HCT116 (cell line): ENCODE measurements at regions not wholly inside any gene's neighbourhood (a gene's known extent, or its start where the extent isn't known, plus 50 kb on each side); places are given as distances from the start of the nearest gene placed in this dataset.

Experiments
- ATAC-seq: fragments of 200-7000 bp; cut with Tn5 transposase; 2 replicates; pipeline ENCODE4 v1.9.1; 2020; ENCODE audit warnings: mild to moderate bottlenecking, moderate library complexity
- BruUV-seq: library from RNA; stranded (reverse); fragments of 400-500 nt; replicated peaks from 2 replicates; lab custom pipeline; 2021; lab: Mats Ljungman, UMichigan
- CTCF ChIA-PET: fragments of 300-600 bp; sonication (Branson Sonifier 250); formaldehyde crosslinking; loops from one replicate; lab custom pipeline; 2021; ENCODE audit warnings: antibody characterized with exemption; lab: Charles Lee
- POLR2A ChIA-PET: fragments of 300-600, 350-600 bp; sonication (Branson Sonifier 250); formaldehyde crosslinking; loops from one replicate; lab custom pipeline; 2021; ENCODE audit warnings: antibody characterized with exemption; lab: Charles Lee
- RAD21 ChIA-PET, 2 experiments: fragments of 300-600 bp; sonication (Branson Sonifier 250); formaldehyde crosslinking; loops; one replicate each; lab custom pipeline; 2023; ENCODE audit warnings: low total read pairs in 2 of 2; ENCODE audit not compliant: uncharacterized antibody in 2 of 2, unreplicated experiment in 2 of 2, low non-redundant PET in 1 of 2; lab: Charles Lee
- DNase-seq: peaks from one replicate; pipeline ENCODE4 v3.0.0-alpha.2; 2010; ENCODE audit warnings: low read depth, low spot score
- H2AFZ ChIP-seq: fragments of 200-600 bp; shearing (Covaris generic), sonication (generic); 2 replicates; pipeline ENCODE4 v1.6.1; 2017; ENCODE audit warnings: low read depth, mixed run types, mixed read lengths, antibody characterized with exemption, low read length; ENCODE audit not compliant: poor library complexity, severe bottlenecking
- H3K27ac ChIP-seq: 2 replicates; pipeline ENCODE4 v1.5.1; 2012; ENCODE audit warnings: low read depth, low read length
- H3K27me3 ChIP-seq: fragments of 200-600 bp; sonication (generic); 2 replicates; pipeline ENCODE4 v1.6.1; 2016; ENCODE audit warnings: mixed run types, low read length, mixed read lengths; ENCODE audit not compliant: insufficient read depth
- H3K36me3 ChIP-seq, 2 experiments: fragments of 200-500 bp in 1 of 2; fragments of 200-600 bp in 1 of 2; sonication (Bioruptor generic) in 1 of 2; sonication (generic) in 1 of 2; 2 replicates each; pipeline versions ENCODE4 v1.5.1 to v1.6.1; 2014 to 2016; ENCODE audit warnings: low read length in 2 of 2, inconsistent platforms in 1 of 2, mixed read lengths in 1 of 2, mixed run types in 1 of 2; ENCODE audit not compliant: insufficient read depth in 2 of 2, control insufficient read depth in 1 of 2
- H3K4me1 ChIP-seq, 2 experiments: fragments of 200-600 bp in 1 of 2; sonication (generic) in 1 of 2; 2 replicates each; pipeline versions ENCODE4 v1.5.1 to v1.6.1; 2012 to 2017; ENCODE audit warnings: low read length in 2 of 2, inconsistent platforms in 1 of 2, mild to moderate bottlenecking in 1 of 2, mixed read lengths in 1 of 2, mixed run types in 1 of 2, moderate library complexity in 1 of 2; ENCODE audit not compliant: insufficient read depth in 2 of 2, control insufficient read depth in 1 of 2
- H3K4me2 ChIP-seq: fragments of 200-600 bp; sonication (generic); 2 replicates; pipeline ENCODE4 v1.6.1; 2017; ENCODE audit warnings: mixed run types, low read length, mixed read lengths
- H3K4me3 ChIP-seq, 2 experiments: fragments of 200-600 bp in 1 of 2; sonication (generic) in 1 of 2; replicated peaks in 1 of 2; 2 replicates each; pipeline ENCODE4 v1.5.1; 2011 to 2016; ENCODE audit warnings: low read length in 2 of 2, control low read depth in 1 of 2, low read depth in 1 of 2, mild to moderate bottlenecking in 1 of 2, mixed read lengths in 1 of 2, mixed run types in 1 of 2
- H3K79me2 ChIP-seq: fragments of 200-600 bp; sonication (generic); 2 replicates; pipeline ENCODE4 v1.6.1; 2017; ENCODE audit warnings: mild to moderate bottlenecking, mixed run types, low read length, moderate library complexity, mixed read lengths; ENCODE audit not compliant: insufficient read depth
- H3K9ac ChIP-seq: fragments of 200-600 bp; sonication (generic); 2 replicates; pipeline ENCODE4 v1.6.1; 2016; ENCODE audit warnings: low read length, mixed read lengths
- H3K9me2 ChIP-seq: fragments of 200-600 bp; sonication (generic), shearing (Covaris generic); 2 replicates; pipeline ENCODE4 v1.6.1; 2017; ENCODE audit warnings: mixed run types, mild to moderate bottlenecking, moderate library complexity; ENCODE audit not compliant: insufficient read depth
- H3K9me3 ChIP-seq, 2 experiments: fragments of 200-500 bp in 1 of 2; fragments of 200-600 bp in 1 of 2; sonication (Bioruptor generic) in 1 of 2; sonication (generic) in 1 of 2; 2 replicates each; pipeline ENCODE4 v1.6.1; 2014 to 2017; ENCODE audit warnings: low read length in 2 of 2, mixed read lengths in 2 of 2, inconsistent platforms in 1 of 2, low read depth in 1 of 2, mild to moderate bottlenecking in 1 of 2, mixed run types in 1 of 2, moderate library complexity in 1 of 2; ENCODE audit not compliant: control insufficient read depth in 1 of 2, insufficient read depth in 1 of 2
- H4K20me1 ChIP-seq: fragments of 200-600 bp; sonication (generic), shearing (Covaris generic); 2 replicates; pipeline ENCODE4 v1.6.1; 2017; ENCODE audit warnings: mixed run types, mild to moderate bottlenecking, moderate library complexity; ENCODE audit not compliant: insufficient read depth
- EZH2phosphoT487 ChIP-seq: fragments of 200-600 bp; IDR thresholded peaks from 2 replicates; pipeline ENCODE4 v1.6.1; 2018; ENCODE audit warnings: antibody characterized with exemption, borderline replicate concordance
- SIN3A ChIP-seq: IDR thresholded peaks from 2 replicates; pipeline ENCODE4 v1.6.1; 2012; ENCODE audit warnings: low read depth
- TCF7L2 ChIP-seq: IDR thresholded peaks from 2 replicates; pipeline ENCODE4 v1.7.0; 2011; ENCODE audit warnings: borderline replicate concordance, inconsistent platforms; ENCODE audit not compliant: insufficient read depth, insufficient read length; ENCODE audit errors: extremely low read depth
- intact Hi-C: fragments of 100-400 bp; cut with micrococcal nuclease; formaldehyde crosslinking; loops from 2 replicates; pipeline ENCODE4 v1.10.0; 2022

- Histone ChIP-seq H3K27ac (no peak overlapping the region), H3K27me3 (peaks cover 26% of the 10 kb centered on the region), H3K9me3 (no peaks in the 10 kb centered on the region), H2AFZ (no peak overlapping the region), H4K20me1 (no peaks in the 10 kb centered on the region), H3K79me2 (no peaks in the 10 kb centered on the region), H3K4me3 (no peak overlapping the region), H3K4me1 (no peaks in the 10 kb centered on the region), H3K4me2 (no peak overlapping the region), H3K36me3 (no peaks in the 10 kb centered on the region), H3K9me2 (no peaks in the 10 kb centered on the region), H3K9ac (no peak overlapping the region)
- BruUV-seq = no TSS peak
- ChIA-PET POLR2A (no interaction called here), RAD21 (no interaction called here), CTCF (no interaction called here)
- ATAC-seq (no peak), DNase-seq (no peak)
- no peak for TF ChIP-seq EZH2phosphoT487
- intact Hi-C loops = no loop called here
Measured at GRCh38 chr14:62103464-62103863, 341.2 kb downstream of the SNAPC1 start.

GRCh38 chr14:62110941-62111340, 348.7 kb downstream of the SNAPC1 start:
- DNase-seq = no peak
- H3K79me2 ChIP-seq = no peaks in the 10 kb centered on the region
- RAD21 ChIA-PET = no interaction called here

More at GRCh38 chr14:62110941-62111340, 348.7 kb downstream of the SNAPC1 start:
- Histone ChIP-seq H3K36me3 (no peaks in the 10 kb centered on the region), H3K4me3 (no peak overlapping the region), H4K20me1 (no peaks in the 10 kb centered on the region), H2AFZ (no peak overlapping the region), H3K27me3 (peaks cover 13% of the 10 kb centered on the region; the same call in 1 of the 2 replicates), H3K4me1 (no peaks in the 10 kb centered on the region), H3K9me3 (no peaks in the 10 kb centered on the region), H3K9me2 (no peaks in the 10 kb centered on the region), H3K27ac (no peak overlapping the region), H3K4me2 (no peak overlapping the region), H3K9ac (no peak overlapping the region)
- ChIA-PET CTCF (no interaction called here), POLR2A (no interaction called here)
- BruUV-seq = no TSS peak
- intact Hi-C loops = no loop called here
- ATAC-seq = no peak
- TF ChIP-seq TCF7L2 = no peak
- no peak for TF ChIP-seq SIN3A
